ENCODE measurements at regions not wholly inside any gene's neighbourhood (a gene's known extent, or its start where the extent isn't known, plus 50 kb on each side); places are given as distances from the start of the nearest gene placed in this dataset.

- Histone ChIP-seq H3K9ac (ENCODE audit: insufficient read length, low read depth) (no peak overlapping the region), H3K4me3 (ENCODE audit: insufficient read length, low read depth) (no peak overlapping the region), H3K9me3 (ENCODE audit: insufficient read depth, low read length) (no peaks in the 10 kb centered on the region), H3K36me3 (ENCODE audit: insufficient read depth, insufficient read length, low read length) (no peaks in the 10 kb centered on the region), H3K27me3 (ENCODE audit: insufficient read depth, insufficient read length) (no peaks in the 10 kb centered on the region), H3K4me1 (ENCODE audit: insufficient read depth, insufficient read length) (no peaks in the 10 kb centered on the region)
- DNase-seq (ENCODE audit: low read depth, low spot score), result no peak
- no peak for TF ChIP-seq ZNF274 (IDR thresholded peaks at IDR 0.05; ENCODE audit: low read depth, low read length)
- no peak for TF ChIP-seq SUZ12 (IDR thresholded peaks at IDR 0.05; ENCODE audit: extremely low read depth, insufficient read depth, insufficient read length)
- TF ChIP-seq YY1 (IDR thresholded peaks at IDR 0.05; ENCODE audit: insufficient read depth, insufficient read length), result no peak
Measured at GRCh38 chr12:77160931-77161330, 95.6 kb upstream of the E2F7 start.

- TF ChIP-seq SUZ12 (IDR thresholded peaks at IDR 0.05; ENCODE audit: extremely low read depth, insufficient read depth, insufficient read length), result no peak
- TF ChIP-seq ZNF274 (IDR thresholded peaks at IDR 0.05; ENCODE audit: low read depth, low read length), result no peak
- no peak for TF ChIP-seq YY1 (IDR thresholded peaks at IDR 0.05; ENCODE audit: insufficient read depth, insufficient read length)
- no peaks in the 10 kb centered on the region for H3K36me3 ChIP-seq (ENCODE audit: insufficient read depth, insufficient read length, low read length)
Measured at GRCh38 chr12:77153706-77154105, 88.3 kb upstream of the E2F7 start.

GRCh38 chr12:77152623-77153193 lies 87.3 kb upstream of the E2F7 start:
- no peak overlapping the region for H3K4me3 ChIP-seq (ENCODE audit: insufficient read length, low read depth)
- H3K27me3 ChIP-seq (ENCODE audit: insufficient read depth, insufficient read length), result no peaks in the 10 kb centered on the region
- no peak overlapping the region for H3K9ac ChIP-seq (ENCODE audit: insufficient read length, low read depth)
- DNase-seq (ENCODE audit: low read depth, low spot score), result peak; percentile 48
- no peak for TF ChIP-seq SUZ12 (IDR thresholded peaks at IDR 0.05; ENCODE audit: extremely low read depth, insufficient read depth, insufficient read length)
- no peak for TF ChIP-seq YY1 (IDR thresholded peaks at IDR 0.05; ENCODE audit: insufficient read depth, insufficient read length)
- no peak for TF ChIP-seq ZNF274 (IDR thresholded peaks at IDR 0.05; ENCODE audit: low read depth, low read length)
- H3K4me1 ChIP-seq (ENCODE audit: insufficient read depth, insufficient read length), result no peaks in the 10 kb centered on the region
- no peaks in the 10 kb centered on the region for H3K9me3 ChIP-seq (ENCODE audit: insufficient read depth, low read length)
- no peaks in the 10 kb centered on the region for H3K36me3 ChIP-seq (ENCODE audit: insufficient read depth, insufficient read length, low read length)

More at GRCh38 chr12:77153706-77154105, 88.3 kb upstream of the E2F7 start:
- Histone ChIP-seq H3K9me3 (ENCODE audit: insufficient read depth, low read length) (no peaks in the 10 kb centered on the region), H3K9ac (ENCODE audit: insufficient read length, low read depth) (no peak overlapping the region), H3K4me1 (ENCODE audit: insufficient read depth, insufficient read length) (no peaks in the 10 kb centered on the region), H3K4me3 (ENCODE audit: insufficient read length, low read depth) (no peak overlapping the region), H3K27me3 (ENCODE audit: insufficient read depth, insufficient read length) (no peaks in the 10 kb centered on the region)
- no peak for DNase-seq (ENCODE audit: low read depth, low spot score)

- no peaks in the 10 kb centered on the region for H3K36me3 ChIP-seq (ENCODE audit: insufficient read depth, insufficient read length, low read length)
- DNase-seq (ENCODE audit: low read depth, low spot score), result no peak
- TF ChIP-seq YY1 (IDR thresholded peaks at IDR 0.05; ENCODE audit: insufficient read depth, insufficient read length), result no peak
- TF ChIP-seq ZNF274 (IDR thresholded peaks at IDR 0.05; ENCODE audit: low read depth, low read length), result no peak
- TF ChIP-seq SUZ12 (IDR thresholded peaks at IDR 0.05; ENCODE audit: extremely low read depth, insufficient read depth, insufficient read length), result no peak
- H3K4me3 ChIP-seq (ENCODE audit: insufficient read length, low read depth), result no peak overlapping the region
- H3K9ac ChIP-seq (ENCODE audit: insufficient read length, low read depth), result no peak overlapping the region
- H3K9me3 ChIP-seq (ENCODE audit: insufficient read depth, low read length), result no peaks in the 10 kb centered on the region
- no peaks in the 10 kb centered on the region for H3K27me3 ChIP-seq (ENCODE audit: insufficient read depth, insufficient read length)
- no peaks in the 10 kb centered on the region for H3K4me1 ChIP-seq (ENCODE audit: insufficient read depth, insufficient read length)
Measured at GRCh38 chr12:77151030-77151429, 85.7 kb upstream of the E2F7 start.

GRCh38 chr12:77133566-77133965 lies 68.2 kb upstream of the E2F7 start:
- Histone ChIP-seq H3K4me1 (ENCODE audit: insufficient read depth, insufficient read length) (no peaks in the 10 kb centered on the region), H3K9ac (ENCODE audit: insufficient read length, low read depth) (no peak overlapping the region), H3K9me3 (ENCODE audit: insufficient read depth, low read length) (no peaks in the 10 kb centered on the region), H3K27me3 (ENCODE audit: insufficient read depth, insufficient read length) (no peaks in the 10 kb centered on the region), H3K4me3 (ENCODE audit: insufficient read length, low read depth) (no peak overlapping the region), H3K36me3 (ENCODE audit: insufficient read depth, insufficient read length, low read length) (no peaks in the 10 kb centered on the region)
- peak; percentile 33 for DNase-seq (ENCODE audit: low read depth, low spot score)
- TF ChIP-seq YY1 (IDR thresholded peaks at IDR 0.05; ENCODE audit: insufficient read depth, insufficient read length), result no peak
- no peak for TF ChIP-seq ZNF274 (IDR thresholded peaks at IDR 0.05; ENCODE audit: low read depth, low read length)
- TF ChIP-seq SUZ12 (IDR thresholded peaks at IDR 0.05; ENCODE audit: extremely low read depth, insufficient read depth, insufficient read length), result no peak

- no peaks in the 10 kb centered on the region for H3K27me3 ChIP-seq (ENCODE audit: insufficient read depth, insufficient read length)
- DNase-seq (ENCODE audit: low read depth, low spot score), result no peak
- TF ChIP-seq SUZ12 (IDR thresholded peaks at IDR 0.05; ENCODE audit: extremely low read depth, insufficient read depth, insufficient read length) (no peak), ZNF274 (IDR thresholded peaks at IDR 0.05; ENCODE audit: low read depth, low read length) (no peak), YY1 (IDR thresholded peaks at IDR 0.05; ENCODE audit: insufficient read depth, insufficient read length) (no peak)
Measured at GRCh38 chr12:77131977-77132490, 66.7 kb upstream of the E2F7 start.

GRCh38 chr12:77130193-77130592 lies 64.8 kb upstream of the E2F7 start:
- DNase-seq (ENCODE audit: low read depth, low spot score), result no peak
- TF ChIP-seq ZNF274 (IDR thresholded peaks at IDR 0.05; ENCODE audit: low read depth, low read length), result no peak
- no peak for TF ChIP-seq YY1 (IDR thresholded peaks at IDR 0.05; ENCODE audit: insufficient read depth, insufficient read length)
- no peak for TF ChIP-seq SUZ12 (IDR thresholded peaks at IDR 0.05; ENCODE audit: extremely low read depth, insufficient read depth, insufficient read length)
- H3K36me3 ChIP-seq (ENCODE audit: insufficient read depth, insufficient read length, low read length), result no peaks in the 10 kb centered on the region
- no peaks in the 10 kb centered on the region for H3K27me3 ChIP-seq (ENCODE audit: insufficient read depth, insufficient read length)
- H3K4me1 ChIP-seq (ENCODE audit: insufficient read depth, insufficient read length), result no peaks in the 10 kb centered on the region
- H3K9ac ChIP-seq (ENCODE audit: insufficient read length, low read depth), result no peak overlapping the region
- H3K4me3 ChIP-seq (ENCODE audit: insufficient read length, low read depth), result no peak overlapping the region
- H3K9me3 ChIP-seq (ENCODE audit: insufficient read depth, low read length), result no peaks in the 10 kb centered on the region

More at GRCh38 chr12:77131977-77132490, 66.7 kb upstream of the E2F7 start:
- Histone ChIP-seq H3K4me3 (ENCODE audit: insufficient read length, low read depth) (no peak overlapping the region), H3K9me3 (ENCODE audit: insufficient read depth, low read length) (no peaks in the 10 kb centered on the region), H3K4me1 (ENCODE audit: insufficient read depth, insufficient read length) (no peaks in the 10 kb centered on the region), H3K9ac (ENCODE audit: insufficient read length, low read depth) (no peak overlapping the region), H3K36me3 (ENCODE audit: insufficient read depth, insufficient read length, low read length) (no peaks in the 10 kb centered on the region)

Data from NT2/D1 (cell line).